Mammary epithelial cell (primary cell): ENCODE measurements at regions not wholly inside any gene's neighbourhood (a gene's known extent, or its start where the extent isn't known, plus 50 kb on each side); places are given as distances from the start of the nearest gene placed in this dataset.

Source experiments
- EZH2 ChIP-seq: IDR thresholded peaks from 2 replicates; pipeline ENCODE4 v1.6.1; 2012; ENCODE audit warnings: low read length, inconsistent platforms, borderline replicate concordance
- TF ChIP-seq, protein P1 (sequence below), 2 donors: IDR thresholded peaks in 1 of 2; conservative IDR thresholded peaks in 1 of 2; 2 replicates each; pipeline ENCODE4 v1.5.1; 2011 to 2012; ENCODE audit warnings: inconsistent platforms in 2 of 2, low read length in 2 of 2, mild to moderate bottlenecking in 2 of 2, control low read depth in 1 of 2, low read depth in 1 of 2; ENCODE audit not compliant: insufficient read depth in 1 of 2; ENCODE audit errors: extremely low read depth in 1 of 2

DNA sequence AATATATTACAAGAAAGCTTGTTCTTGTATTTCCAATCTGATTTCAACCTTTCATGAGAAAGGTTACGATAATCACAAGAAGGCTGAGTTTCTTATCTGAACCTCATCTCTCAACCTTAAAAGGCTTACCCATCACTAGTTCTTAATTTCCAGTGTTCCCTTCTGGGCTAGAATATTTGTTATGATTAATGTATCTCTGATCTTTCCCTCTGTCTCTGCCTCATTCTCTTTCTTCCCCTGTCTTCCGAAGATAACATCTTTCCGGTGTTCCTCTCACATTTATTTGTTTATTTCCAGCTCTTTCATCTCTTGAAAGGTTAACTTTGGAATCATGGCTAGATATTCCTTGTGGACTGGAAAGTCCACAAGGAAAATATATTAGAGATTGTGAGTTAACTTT is 255.9 kb downstream of the SLC6A15 start:
- TF ChIP-seq, protein P1, sequence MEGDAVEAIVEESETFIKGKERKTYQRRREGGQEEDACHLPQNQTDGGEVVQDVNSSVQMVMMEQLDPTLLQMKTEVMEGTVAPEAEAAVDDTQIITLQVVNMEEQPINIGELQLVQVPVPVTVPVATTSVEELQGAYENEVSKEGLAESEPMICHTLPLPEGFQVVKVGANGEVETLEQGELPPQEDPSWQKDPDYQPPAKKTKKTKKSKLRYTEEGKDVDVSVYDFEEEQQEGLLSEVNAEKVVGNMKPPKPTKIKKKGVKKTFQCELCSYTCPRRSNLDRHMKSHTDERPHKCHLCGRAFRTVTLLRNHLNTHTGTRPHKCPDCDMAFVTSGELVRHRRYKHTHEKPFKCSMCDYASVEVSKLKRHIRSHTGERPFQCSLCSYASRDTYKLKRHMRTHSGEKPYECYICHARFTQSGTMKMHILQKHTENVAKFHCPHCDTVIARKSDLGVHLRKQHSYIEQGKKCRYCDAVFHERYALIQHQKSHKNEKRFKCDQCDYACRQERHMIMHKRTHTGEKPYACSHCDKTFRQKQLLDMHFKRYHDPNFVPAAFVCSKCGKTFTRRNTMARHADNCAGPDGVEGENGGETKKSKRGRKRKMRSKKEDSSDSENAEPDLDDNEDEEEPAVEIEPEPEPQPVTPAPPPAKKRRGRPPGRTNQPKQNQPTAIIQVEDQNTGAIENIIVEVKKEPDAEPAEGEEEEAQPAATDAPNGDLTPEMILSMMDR (conservative IDR thresholded peaks at IDR 0.05 in 1 of 2, IDR thresholded peaks at IDR 0.05 in 1 of 2; ENCODE audit: extremely low read depth in 1 of 2, insufficient read depth in 1 of 2, low read depth in 1 of 2, low read length in 2 of 2), result no peak
- no peak for TF ChIP-seq EZH2
